ENCODE measurements at regions not wholly inside any gene's neighbourhood (a gene's known extent, or its start where the extent isn't known, plus 50 kb on each side); places are given as distances from the start of the nearest gene placed in this dataset.

DNA sequence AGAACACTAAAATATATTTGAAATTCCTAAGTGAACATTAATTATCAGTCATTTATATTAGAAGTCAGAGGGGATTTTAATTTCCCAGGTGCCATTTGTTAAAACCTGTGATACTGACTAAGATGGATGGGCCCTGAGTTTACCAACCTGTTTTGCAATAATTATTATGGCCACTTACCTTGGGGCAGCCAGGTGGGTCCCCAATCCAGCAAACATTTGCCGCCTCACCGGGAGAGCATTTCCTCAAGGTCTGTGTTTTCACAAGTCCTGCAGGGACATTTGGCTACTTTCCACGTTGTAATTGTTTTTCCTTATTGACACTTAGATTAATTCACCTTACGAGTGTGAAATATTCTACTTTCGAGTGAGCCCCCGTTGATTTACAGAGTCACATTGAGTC, 251.2 kb upstream of the PPP2R2D start:
- H2AK5ac ChIP-seq (ENCODE audit: low read length): no peak overlapping the region
- H4K8ac ChIP-seq (ENCODE audit: low read depth, low read length): no peak overlapping the region
- H3K4me3 ChIP-seq (ENCODE audit: low read length): no peak overlapping the region
- H3K18ac ChIP-seq (ENCODE audit: low read length): no peak overlapping the region
- no peak overlapping the region for H3K9ac ChIP-seq (ENCODE audit: low read length)
- no peaks in the 10 kb centered on the region for H3K36me3 ChIP-seq (ENCODE audit: control insufficient read depth, insufficient read depth, low read length)
- WGBS (ENCODE audit: extremely low coverage, insufficient coverage, low lambda C conversion rate): no CpG with 5 or more reads among the region's 6 CpGs
- no peaks in the 10 kb centered on the region for H3K27me3 ChIP-seq (ENCODE audit: insufficient read depth, low read length, poor library complexity)
- no peak overlapping the region for H3K27ac ChIP-seq (ENCODE audit: low read depth, low read length)
- no peaks in the 10 kb centered on the region for H3K79me1 ChIP-seq (ENCODE audit: low read length)
- H3K79me2 ChIP-seq (ENCODE audit: control insufficient read depth, insufficient read depth, low read length): no peaks in the 10 kb centered on the region
- no peak overlapping the region for H2BK15ac ChIP-seq (replicated peaks; ENCODE audit: low read depth)
- H2BK5ac ChIP-seq (ENCODE audit: low read length): no peak overlapping the region
- H2BK120ac ChIP-seq (ENCODE audit: low read depth, low read length): no peak overlapping the region
- H3K56ac ChIP-seq (ENCODE audit: low read length): no peak overlapping the region
- DNase-seq: no peak
- H3K4me1 ChIP-seq (ENCODE audit: control insufficient read depth, low read depth, low read length): peaks cover 4% of the 10 kb centered on the region
- no peak overlapping the region for H4K5ac ChIP-seq (ENCODE audit: low read length)
- no peak overlapping the region for H3K4me2 ChIP-seq (ENCODE audit: low read length)
- no peak overlapping the region for H3K23ac ChIP-seq (ENCODE audit: low read length)
- H3K4ac ChIP-seq (ENCODE audit: low read depth, low read length): no peak overlapping the region

GRCh38 chr10:131650169-131650705, 250.6 kb upstream of the PPP2R2D start:
- Histone ChIP-seq H3K56ac (ENCODE audit: low read length) (no peak overlapping the region), H3K27me3 (ENCODE audit: insufficient read depth, low read length, poor library complexity) (no peaks in the 10 kb centered on the region), H4K5ac (ENCODE audit: low read length) (no peak overlapping the region), H3K23ac (ENCODE audit: low read length) (no peak overlapping the region), H4K8ac (ENCODE audit: low read depth, low read length) (no peak overlapping the region), H3K9ac (ENCODE audit: low read length) (no peak overlapping the region), H2AK5ac (ENCODE audit: low read length) (no peak overlapping the region), H2BK120ac (ENCODE audit: low read depth, low read length) (no peak overlapping the region), H3K4ac (ENCODE audit: low read depth, low read length) (no peak overlapping the region), H2BK15ac (replicated peaks; ENCODE audit: low read depth) (no peak overlapping the region), H3K27ac (ENCODE audit: low read depth, low read length) (no peak overlapping the region), H3K79me1 (ENCODE audit: low read length) (no peaks in the 10 kb centered on the region), H3K4me2 (ENCODE audit: low read length) (no peak overlapping the region), H3K4me3 (ENCODE audit: low read length) (no peak overlapping the region), H3K36me3 (ENCODE audit: control insufficient read depth, insufficient read depth, low read length) (no peaks in the 10 kb centered on the region), H3K79me2 (ENCODE audit: control insufficient read depth, insufficient read depth, low read length) (no peaks in the 10 kb centered on the region), H3K4me1 (ENCODE audit: control insufficient read depth, low read depth, low read length) (peaks cover 4% of the 10 kb centered on the region), H3K18ac (ENCODE audit: low read length) (no peak overlapping the region), H2BK5ac (ENCODE audit: low read length) (no peak overlapping the region)
- no CpG with 5 or more reads among the region's 12 CpGs for WGBS (ENCODE audit: extremely low coverage, insufficient coverage, low lambda C conversion rate)
- no peak for DNase-seq

- no peak for DNase-seq
These were observed 249.8 kb upstream of the PPP2R2D start for GRCh38 chr10:131650771-131651673.

DNA sequence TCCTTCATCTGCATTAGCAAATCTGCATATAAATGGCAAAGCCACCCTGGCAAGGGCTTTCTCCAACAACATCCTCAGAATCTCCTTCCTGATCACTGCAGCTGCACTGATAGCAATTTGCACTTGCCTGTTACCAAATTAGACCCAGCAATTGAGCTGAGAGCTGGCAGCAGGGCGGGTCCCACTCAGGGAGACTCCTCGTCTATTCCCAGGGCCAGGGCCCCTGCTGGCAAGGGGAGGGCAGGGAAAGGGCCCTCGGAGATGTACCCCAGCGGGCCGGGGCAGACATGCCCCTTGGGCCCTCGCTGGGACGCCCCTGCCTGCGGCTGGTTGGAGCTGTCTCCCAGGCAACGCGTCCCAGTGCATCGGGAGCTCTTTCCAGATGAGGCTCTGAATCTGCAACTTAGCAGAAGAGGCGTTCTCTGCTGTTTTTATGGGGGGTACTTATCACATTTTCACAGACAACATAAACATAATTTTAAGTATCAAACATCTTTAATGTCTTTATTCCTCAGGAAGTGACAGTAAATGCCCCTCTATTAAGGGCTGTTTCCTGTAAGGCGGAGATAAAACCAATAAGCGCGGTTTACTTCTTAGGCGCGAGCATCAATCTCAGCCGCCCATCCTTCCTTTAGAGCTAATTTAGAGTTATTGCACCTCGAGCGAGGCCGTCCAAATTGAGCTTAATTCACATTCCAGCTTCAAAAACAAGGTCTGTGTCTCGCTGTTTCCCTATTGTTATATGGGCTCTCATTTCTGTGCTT, 249.0 kb upstream of the PPP2R2D start:
- no peak overlapping the region for H3K4ac ChIP-seq (ENCODE audit: low read depth, low read length)
- H3K56ac ChIP-seq (ENCODE audit: low read length): no peak overlapping the region
- no peaks in the 10 kb centered on the region for H3K27me3 ChIP-seq (ENCODE audit: insufficient read depth, low read length, poor library complexity)
- H3K36me3 ChIP-seq (ENCODE audit: control insufficient read depth, insufficient read depth, low read length): no peaks in the 10 kb centered on the region
- H2AK5ac ChIP-seq (ENCODE audit: low read length): no peak overlapping the region
- DNase-seq: peak; percentile 48
- no peaks in the 10 kb centered on the region for H3K79me2 ChIP-seq (ENCODE audit: control insufficient read depth, insufficient read depth, low read length)
- no peak overlapping the region for H2BK5ac ChIP-seq (ENCODE audit: low read length)
- H3K4me2 ChIP-seq (ENCODE audit: low read length): no peak overlapping the region
- H3K79me1 ChIP-seq (ENCODE audit: low read length): no peaks in the 10 kb centered on the region
- WGBS (ENCODE audit: extremely low coverage, insufficient coverage, low lambda C conversion rate): no CpG with 5 or more reads among the region's 22 CpGs
- no peak overlapping the region for H2BK120ac ChIP-seq (ENCODE audit: low read depth, low read length)
- H3K27ac ChIP-seq (ENCODE audit: low read depth, low read length): no peak overlapping the region
- no peak overlapping the region for H3K9ac ChIP-seq (ENCODE audit: low read length)
- H2BK15ac ChIP-seq (replicated peaks; ENCODE audit: low read depth): no peak overlapping the region
- peaks cover 4% of the 10 kb centered on the region for H3K4me1 ChIP-seq (ENCODE audit: control insufficient read depth, low read depth, low read length)
- no peak overlapping the region for H3K23ac ChIP-seq (ENCODE audit: low read length)
- H4K5ac ChIP-seq (ENCODE audit: low read length): no peak overlapping the region
- no peak overlapping the region for H4K8ac ChIP-seq (ENCODE audit: low read depth, low read length)
- no peak overlapping the region for H3K4me3 ChIP-seq (ENCODE audit: low read length)
- H3K18ac ChIP-seq (ENCODE audit: low read length): no peak overlapping the region

More at GRCh38 chr10:131650771-131651673, 249.8 kb upstream of the PPP2R2D start:
- H3K4ac ChIP-seq (ENCODE audit: low read depth, low read length): no peak overlapping the region
- no peak overlapping the region for H3K4me2 ChIP-seq (ENCODE audit: low read length)
- no peaks in the 10 kb centered on the region for H3K79me1 ChIP-seq (ENCODE audit: low read length)
- no peaks in the 10 kb centered on the region for H3K79me2 ChIP-seq (ENCODE audit: control insufficient read depth, insufficient read depth, low read length)
- H3K9ac ChIP-seq (ENCODE audit: low read length): no peak overlapping the region
- no peak overlapping the region for H3K4me3 ChIP-seq (ENCODE audit: low read length)
- H2BK120ac ChIP-seq (ENCODE audit: low read depth, low read length): no peak overlapping the region
- no peak overlapping the region for H3K18ac ChIP-seq (ENCODE audit: low read length)
- no CpG with 5 or more reads among the region's 23 CpGs for WGBS (ENCODE audit: extremely low coverage, insufficient coverage, low lambda C conversion rate)
- H3K23ac ChIP-seq (ENCODE audit: low read length): no peak overlapping the region
- no peak overlapping the region for H4K8ac ChIP-seq (ENCODE audit: low read depth, low read length)
- H3K36me3 ChIP-seq (ENCODE audit: control insufficient read depth, insufficient read depth, low read length): no peaks in the 10 kb centered on the region
- no peak overlapping the region for H4K5ac ChIP-seq (ENCODE audit: low read length)
- no peaks in the 10 kb centered on the region for H3K27me3 ChIP-seq (ENCODE audit: insufficient read depth, low read length, poor library complexity)
- no peak overlapping the region for H2BK15ac ChIP-seq (replicated peaks; ENCODE audit: low read depth)
- H2AK5ac ChIP-seq (ENCODE audit: low read length): no peak overlapping the region
- H3K56ac ChIP-seq (ENCODE audit: low read length): no peak overlapping the region
- H3K27ac ChIP-seq (ENCODE audit: low read depth, low read length): no peak overlapping the region
- H2BK5ac ChIP-seq (ENCODE audit: low read length): no peak overlapping the region
- H3K4me1 ChIP-seq (ENCODE audit: control insufficient read depth, low read depth, low read length): peaks cover 4% of the 10 kb centered on the region

GRCh38 chr10:131652438-131653139, 248.2 kb upstream of the PPP2R2D start:
- Histone ChIP-seq H3K4ac (ENCODE audit: low read depth, low read length) (no peak overlapping the region), H3K79me2 (ENCODE audit: control insufficient read depth, insufficient read depth, low read length) (no peaks in the 10 kb centered on the region), H2BK15ac (replicated peaks; ENCODE audit: low read depth) (no peak overlapping the region), H3K27ac (ENCODE audit: low read depth, low read length) (no peak overlapping the region), H2BK5ac (ENCODE audit: low read length) (no peak overlapping the region), H4K8ac (ENCODE audit: low read depth, low read length) (no peak overlapping the region), H3K18ac (ENCODE audit: low read length) (no peak overlapping the region), H3K9ac (ENCODE audit: low read length) (no peak overlapping the region), H4K5ac (ENCODE audit: low read length) (no peak overlapping the region), H3K56ac (ENCODE audit: low read length) (no peak overlapping the region), H3K79me1 (ENCODE audit: low read length) (no peaks in the 10 kb centered on the region), H3K4me2 (ENCODE audit: low read length) (no peak overlapping the region), H3K4me3 (ENCODE audit: low read length) (no peak overlapping the region), H3K23ac (ENCODE audit: low read length) (no peak overlapping the region), H3K4me1 (ENCODE audit: control insufficient read depth, low read depth, low read length) (peaks cover 4% of the 10 kb centered on the region), H3K36me3 (ENCODE audit: control insufficient read depth, insufficient read depth, low read length) (no peaks in the 10 kb centered on the region), H3K27me3 (ENCODE audit: insufficient read depth, low read length, poor library complexity) (no peaks in the 10 kb centered on the region), H2AK5ac (ENCODE audit: low read length) (no peak overlapping the region), H2BK120ac (ENCODE audit: low read depth, low read length) (no peak overlapping the region)
- no peak for DNase-seq
- WGBS (ENCODE audit: extremely low coverage, insufficient coverage, low lambda C conversion rate): no CpG with 5 or more reads among the region's 22 CpGs
